H1 (cell line): ENCODE measurements at regions not wholly inside any gene's neighbourhood (a gene's known extent, or its start where the extent isn't known, plus 50 kb on each side); places are given as distances from the start of the nearest gene placed in this dataset.

Experiments
- CTCF ChIA-PET: fragments of 300-600 bp; sonication (Branson Sonifier 250); formaldehyde crosslinking; loops from one replicate; lab custom pipeline; 2021; ENCODE audit not compliant: partially characterized antibody; lab: Charles Lee
- POLR2A ChIA-PET: fragments of 300-600 bp; sonication (Branson Sonifier 250); formaldehyde crosslinking; loops from one replicate; lab custom pipeline; 2021; ENCODE audit warnings: inconsistent platforms; ENCODE audit not compliant: partially characterized antibody; lab: Charles Lee
- DNase-seq, 2 experiments: peaks; one replicate each; pipeline versions ENCODE4 v3.0.0 to v3.0.0-alpha.2; 2010 to 2022; ENCODE audit warnings: low spot score in 2 of 2, low read depth in 1 of 2, mixed read lengths in 1 of 2
- FAIRE-seq: peaks from 2 replicates; lab custom pipeline; 2011; peaks lifted over from hg19 to GRCh38; lab: Jason Lieb, UNC
- H2AFZ ChIP-seq: 2 replicates; pipeline ENCODE4 v1.8.1; 2012; ENCODE audit warnings: low read length, inconsistent platforms
- H2AK5ac ChIP-seq: 2 replicates; pipeline ENCODE4 v1.6.1; 2013; ENCODE audit warnings: low read depth, low read length
- H2BK120ac ChIP-seq: replicated peaks from 2 replicates; pipeline ENCODE3; 2013; ENCODE audit warnings: low read depth, low read length, inconsistent platforms
- H2BK12ac ChIP-seq: 2 replicates; pipeline ENCODE4 v1.6.1; 2013; ENCODE audit warnings: low read depth, low read length
- H2BK15ac ChIP-seq: 2 replicates; pipeline ENCODE4 v1.6.1; 2013; ENCODE audit warnings: low read length
- H2BK20ac ChIP-seq: 2 replicates; pipeline ENCODE4 v1.6.1; 2013; ENCODE audit warnings: low read length
- H2BK5ac ChIP-seq: 2 replicates; pipeline ENCODE4 v1.6.1; 2013; ENCODE audit warnings: low read depth, low read length
- H3K14ac ChIP-seq: 2 replicates; pipeline ENCODE4 v1.6.1; 2013; ENCODE audit warnings: inconsistent platforms; ENCODE audit not compliant: insufficient read length
- H3K18ac ChIP-seq: 2 replicates; pipeline ENCODE4 v1.6.1; 2013; ENCODE audit warnings: low read length; ENCODE audit errors: extremely low read depth
- H3K23ac ChIP-seq: 2 replicates; pipeline ENCODE4 v1.6.1; 2013; ENCODE audit warnings: inconsistent platforms; ENCODE audit not compliant: insufficient read length
- H3K23me2 ChIP-seq: 2 replicates; pipeline ENCODE4 v1.6.1; 2013; ENCODE audit warnings: low read depth, low read length
- H3K27ac ChIP-seq: 2 replicates; pipeline ENCODE4 v1.6.1; 2011; ENCODE audit warnings: low read depth, low read length, inconsistent platforms
- H3K27me3 ChIP-seq, 4 experiments: replicated peaks in 1 of 4; 1 replicate in 1 of 4; 2 replicates in 3 of 4; pipeline versions ENCODE4 v1.6.1 to v1.8.1; 2011 to 2013; ENCODE audit warnings: low read length in 3 of 4, mild to moderate bottlenecking in 3 of 4, inconsistent platforms in 2 of 4, mixed read lengths in 2 of 4, moderate library complexity in 1 of 4; ENCODE audit not compliant: control insufficient read depth in 3 of 4, insufficient read depth in 3 of 4; ENCODE audit errors: extremely low read depth in 1 of 4
- H3K36me3 ChIP-seq, 4 experiments: 2 replicates each; pipeline versions ENCODE4 v1.6.1 to v1.8.1; 2011 to 2013; ENCODE audit warnings: mild to moderate bottlenecking in 4 of 4, low read length in 3 of 4, moderate library complexity in 2 of 4, control low read depth in 1 of 4, inconsistent platforms in 1 of 4; ENCODE audit not compliant: insufficient read depth in 4 of 4, control insufficient read depth in 2 of 4
- H3K4ac ChIP-seq: replicated peaks from 2 replicates; pipeline ENCODE3; 2013; ENCODE audit warnings: low read length, low read depth, mixed read lengths, inconsistent platforms; ENCODE audit not compliant: insufficient read length
- H3K4me1 ChIP-seq, 4 experiments: replicated peaks in 1 of 4; 1 replicate in 1 of 4; 2 replicates in 3 of 4; pipeline versions ENCODE4 v1.6.1 to v1.8.1; 2011 to 2013; ENCODE audit warnings: low read length in 3 of 4, inconsistent platforms in 2 of 4, mixed read lengths in 1 of 4; ENCODE audit not compliant: insufficient read depth in 4 of 4, control insufficient read depth in 3 of 4
- H3K4me2 ChIP-seq, 2 experiments: 2 replicates each; pipeline versions ENCODE4 v1.6.1 to v1.8.1; 2011 to 2013; ENCODE audit warnings: low read depth in 2 of 2, low read length in 2 of 2, control low read depth in 1 of 2, inconsistent platforms in 1 of 2, mild to moderate bottlenecking in 1 of 2; ENCODE audit not compliant: insufficient read depth in 1 of 2
- H3K4me3 ChIP-seq, 4 experiments: fragments of 200-600, 300-600 bp in 1 of 4; sonication (generic), shearing (Covaris generic), sonication (Bioruptor Twin) in 1 of 4; 2 replicates each; pipeline versions ENCODE4 v1.5.1 to v1.8.1; 2011 to 2016; ENCODE audit warnings: low read length in 4 of 4, low read depth in 3 of 4, control low read depth in 2 of 4, inconsistent platforms in 2 of 4, mild to moderate bottlenecking in 2 of 4, mixed read lengths in 1 of 4, moderate library complexity in 1 of 4; ENCODE audit not compliant: insufficient read depth in 2 of 4; ENCODE audit errors: extremely low read depth in 1 of 4
- H3K56ac ChIP-seq: replicated peaks from 2 replicates; pipeline ENCODE3; 2013; ENCODE audit warnings: low read depth, mild to moderate bottlenecking, mixed read lengths, low read length, inconsistent platforms; ENCODE audit not compliant: insufficient read length
- H3K79me1 ChIP-seq: 2 replicates; pipeline ENCODE4 v1.6.1; 2013; ENCODE audit warnings: low read depth, low read length, control low read depth
- H3K79me2 ChIP-seq, 2 experiments: 2 replicates each; pipeline versions ENCODE4 v1.6.1 to v1.8.1; 2012 to 2013; ENCODE audit warnings: low read length in 2 of 2, mild to moderate bottlenecking in 2 of 2, inconsistent platforms in 1 of 2; ENCODE audit not compliant: insufficient read depth in 2 of 2, control insufficient read depth in 1 of 2
- H3K9ac ChIP-seq, 4 experiments: replicated peaks in 1 of 4; 1 replicate in 1 of 4; 2 replicates in 3 of 4; pipeline versions ENCODE4 v1.6.1 to v1.8.1; 2011 to 2013; ENCODE audit warnings: low read depth in 3 of 4, low read length in 3 of 4, control low read depth in 2 of 4, mild to moderate bottlenecking in 2 of 4, moderate library complexity in 2 of 4, inconsistent platforms in 1 of 4; ENCODE audit errors: extremely low read depth in 1 of 4
- H3K9me3 ChIP-seq, 2 experiments: 2 replicates each; pipeline versions ENCODE4 v1.6.1 to v1.8.1; 2012 to 2013; ENCODE audit warnings: mild to moderate bottlenecking in 2 of 2, moderate library complexity in 2 of 2, control low read depth in 1 of 2, inconsistent platforms in 1 of 2, low read depth in 1 of 2, low read length in 1 of 2, mixed read lengths in 1 of 2; ENCODE audit not compliant: insufficient read depth in 2 of 2
- H4K20me1 ChIP-seq, 2 experiments: replicated peaks in 1 of 2; 2 replicates each; pipeline versions ENCODE3 to v1.8.1; 2011 to 2013; ENCODE audit warnings: inconsistent platforms in 2 of 2, low read length in 2 of 2, mild to moderate bottlenecking in 1 of 2; ENCODE audit not compliant: insufficient read depth in 2 of 2, control insufficient read depth in 1 of 2
- H4K5ac ChIP-seq: 2 replicates; pipeline ENCODE4 v1.6.1; 2013; ENCODE audit warnings: low read length, low read depth, mixed read lengths, inconsistent platforms; ENCODE audit not compliant: insufficient read length
- H4K8ac ChIP-seq: 2 replicates; pipeline ENCODE4 v1.8.0; 2013; ENCODE audit warnings: mild to moderate bottlenecking, moderate library complexity, low read length, inconsistent platforms; ENCODE audit not compliant: insufficient read depth; ENCODE audit errors: extremely low read depth
- H4K91ac ChIP-seq: replicated peaks from 2 replicates; pipeline ENCODE3; 2013; ENCODE audit warnings: low read length, mixed read lengths, inconsistent platforms; ENCODE audit not compliant: insufficient read length
- BCL11A ChIP-seq, 2 experiments: IDR thresholded peaks; one replicate each; pipeline ENCODE4 v1.6.1; 2011; ENCODE audit warnings: low read depth in 2 of 2, low read length in 2 of 2, mild to moderate bottlenecking in 2 of 2
- BRCA1 ChIP-seq: IDR thresholded peaks from 2 replicates; pipeline ENCODE4 v1.6.1; 2012; ENCODE audit warnings: low read depth, low read length, improper control_type of control experiment
- CHD2 ChIP-seq: IDR thresholded peaks from 2 replicates; pipeline ENCODE4 v1.6.1; 2012; ENCODE audit warnings: low read length, improper control_type of control experiment
- CTBP2 ChIP-seq: IDR thresholded peaks from 2 replicates; pipeline ENCODE4 v1.7.0; 2011; ENCODE audit warnings: borderline replicate concordance, mild to moderate bottlenecking, moderate library complexity, mixed read lengths, low read length; ENCODE audit not compliant: insufficient read depth, insufficient read length
- CTCF ChIP-seq, 3 experiments: IDR thresholded peaks; 1 replicate in 2 of 3; 2 replicates in 1 of 3; pipeline versions ENCODE4 v1.5.1 to v1.6.1; 2011; ENCODE audit warnings: low read length in 3 of 3, mild to moderate bottlenecking in 3 of 3, inconsistent platforms in 2 of 3, low read depth in 1 of 3, moderate library complexity in 1 of 3; ENCODE audit not compliant: insufficient read depth in 1 of 3; ENCODE audit errors: control extremely low read depth in 1 of 3
- HDAC6 ChIP-seq: IDR thresholded peaks from one replicate; pipeline ENCODE4 v1.7.1; 2012; ENCODE audit warnings: low read depth, mild to moderate bottlenecking, inconsistent platforms, low read length, moderate library complexity
- JUND ChIP-seq: IDR thresholded peaks from 2 replicates; pipeline ENCODE4 v1.6.1; 2011; ENCODE audit warnings: mild to moderate bottlenecking, improper control_type of control experiment, low read length
- RXRA ChIP-seq: IDR thresholded peaks from 2 replicates; pipeline ENCODE4 v1.6.1; 2011; ENCODE audit warnings: low read depth, mild to moderate bottlenecking, low read length, moderate library complexity; ENCODE audit not compliant: insufficient read depth
- SIN3A ChIP-seq, 2 experiments: IDR thresholded peaks in 1 of 2; conservative IDR thresholded peaks in 1 of 2; 2 replicates each; pipeline ENCODE4 v1.6.1; 2011 to 2012; ENCODE audit warnings: low read length in 2 of 2, improper control_type of control experiment in 1 of 2, low read depth in 1 of 2, mild to moderate bottlenecking in 1 of 2
- SUZ12 ChIP-seq: fragments of 200-600 bp; sonication (generic); IDR thresholded peaks from 2 replicates; pipeline ENCODE4 v1.6.1; 2012; ENCODE audit warnings: mild to moderate bottlenecking, inconsistent platforms, low read length, moderate library complexity, mixed read lengths
- TAF1 ChIP-seq: IDR thresholded peaks from 2 replicates; pipeline ENCODE4 v1.6.1; 2011; ENCODE audit warnings: mild to moderate bottlenecking, low read depth, low read length
- WGBS, 2 experiments: shearing (Covaris generic) in 1 of 2; methylation state at CpG; one replicate each; pipeline versions ENCODE4 v1.1.6 to v1.1.7; 2013 to 2015; ENCODE audit warnings: low lambda C conversion rate in 2 of 2, mixed read lengths in 2 of 2, inconsistent platforms in 1 of 2, low coverage in 1 of 2, missing lambda C conversion rate in 1 of 2; ENCODE audit not compliant: insufficient replicate concordance in 2 of 2, insufficient coverage in 1 of 2, insufficient read length in 1 of 2; ENCODE audit errors: extremely low coverage in 1 of 2, missing lambda C conversion rate in 1 of 2; 5-methylcytosine and 5-hydroxymethylcytosine counted together
- TF ChIP-seq, protein P1 (sequence below): IDR thresholded peaks from 2 replicates; pipeline ENCODE4 v1.6.1; 2011; ENCODE audit warnings: low read depth, mild to moderate bottlenecking, low read length; ENCODE audit not compliant: insufficient read depth

DNA sequence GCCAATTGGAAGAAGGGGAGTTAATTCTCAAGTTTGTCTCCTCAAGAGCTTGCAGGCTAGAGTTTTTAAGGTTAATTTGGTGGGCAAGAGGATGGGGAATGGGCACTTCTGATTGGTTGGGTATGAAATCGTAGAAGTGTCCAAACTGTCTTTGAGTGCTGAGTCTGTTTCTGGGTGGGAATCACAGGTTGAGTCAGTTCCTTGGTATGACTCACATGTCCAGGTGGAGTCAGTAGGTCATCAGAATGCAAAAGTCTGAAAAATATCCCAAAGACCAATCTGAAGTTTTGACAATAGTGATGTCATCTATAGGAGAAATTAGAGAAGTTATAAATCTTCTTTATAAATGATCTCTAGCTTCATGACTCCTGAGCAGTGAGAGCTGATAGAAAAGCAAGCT lies 1252.2 kb downstream of the REEP3 start:
- FAIRE-seq = no peak
- TF ChIP-seq BCL11A (IDR thresholded peaks at IDR 0.05; ENCODE audit: low read depth in 2 of 2, low read length in 2 of 2) = no peak
- no peak for TF ChIP-seq CTBP2
- no peak for TF ChIP-seq HDAC6
- no peak for TF ChIP-seq TAF1
- TF ChIP-seq CHD2 = no peak
- no peak for TF ChIP-seq SIN3A (conservative IDR thresholded peaks at IDR 0.05 in 1 of 2, IDR thresholded peaks at IDR 0.05 in 1 of 2; ENCODE audit: low read depth in 1 of 2, low read length in 2 of 2)
- TF ChIP-seq, protein P1, sequence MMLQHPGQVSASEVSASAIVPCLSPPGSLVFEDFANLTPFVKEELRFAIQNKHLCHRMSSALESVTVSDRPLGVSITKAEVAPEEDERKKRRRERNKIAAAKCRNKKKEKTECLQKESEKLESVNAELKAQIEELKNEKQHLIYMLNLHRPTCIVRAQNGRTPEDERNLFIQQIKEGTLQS = no peak
- no peak for TF ChIP-seq BRCA1
- no peak for TF ChIP-seq SUZ12
- TF ChIP-seq RXRA = no peak
- no peak for TF ChIP-seq CTCF (IDR thresholded peaks at IDR 0.05; ENCODE audit: control extremely low read depth in 1 of 3, insufficient read depth in 1 of 3, low read depth in 1 of 3, low read length in 3 of 3)
- TF ChIP-seq JUND = no peak

More for the DNA sequence above, 1252.2 kb downstream of the REEP3 start:
- 92% methylated on average over 1 of the region's 1 CpG; no CpG with 5 or more reads in 1 of the 2 experiments for WGBS, 2 experiments
- ChIA-PET POLR2A (no interaction called here), CTCF (no interaction called here)
- no peak overlapping the region for H3K4ac ChIP-seq
- no peaks in the 10 kb centered on the region for H4K20me1 ChIP-seq
- no peak overlapping the region for H3K9ac ChIP-seq
- no peak for DNase-seq
- no peaks in the 10 kb centered on the region for H3K79me1 ChIP-seq
- no peak overlapping the region for H4K91ac ChIP-seq
- no peak overlapping the region for H2AFZ ChIP-seq
- no peaks in the 10 kb centered on the region for H3K79me2 ChIP-seq
- no peaks in the 10 kb centered on the region for H3K36me3 ChIP-seq
- H4K8ac ChIP-seq = no peak overlapping the region
- no peak overlapping the region for H4K5ac ChIP-seq
- no peak overlapping the region for H2BK120ac ChIP-seq
- H3K27ac ChIP-seq = no peak overlapping the region
- H2BK5ac ChIP-seq = no peak overlapping the region
- H3K27me3 ChIP-seq = no peaks in the 10 kb centered on the region
- H3K23ac ChIP-seq = no peak overlapping the region
- H3K56ac ChIP-seq = no peak overlapping the region
- no peak overlapping the region for H3K18ac ChIP-seq
- H3K4me3 ChIP-seq = no peak overlapping the region
- no peaks in the 10 kb centered on the region for H3K9me3 ChIP-seq
- H3K14ac ChIP-seq = no peak overlapping the region
- no peak overlapping the region for H3K4me2 ChIP-seq
- H3K23me2 ChIP-seq = no peaks in the 10 kb centered on the region
- H2BK12ac ChIP-seq = no peak overlapping the region
- no peak overlapping the region for H2BK20ac ChIP-seq
- no peak overlapping the region for H2BK15ac ChIP-seq
- H3K4me1 ChIP-seq = no peaks in the 10 kb centered on the region
- H2AK5ac ChIP-seq = no peak overlapping the region
